ENCODE measurements at regions not wholly inside any gene's neighbourhood (a gene's known extent, or its start where the extent isn't known, plus 50 kb on each side); places are given as distances from the start of the nearest gene placed in this dataset.

- no peaks in the 10 kb centered on the region for H3K36me3 ChIP-seq (ENCODE audit: control insufficient read depth, insufficient read depth, low read length)
- no peaks in the 10 kb centered on the region for H3K27me3 ChIP-seq (ENCODE audit: control insufficient read depth, insufficient read depth, low read length)
- no peak overlapping the region for H3K4me3 ChIP-seq (ENCODE audit: low read depth, low read length)
- no peak for DNase-seq (ENCODE audit: low read depth)
- TF ChIP-seq CTCF (IDR thresholded peaks at IDR 0.05; ENCODE audit: insufficient read depth, low read length, poor library complexity, severe bottlenecking): no peak
Measured at GRCh38 chr3:137078040-137078439, 120.3 kb downstream of the IL20RB start.

GRCh38 chr3:137079571-137079970 lies 121.8 kb downstream of the IL20RB start:
- no peak overlapping the region for H3K4me3 ChIP-seq (ENCODE audit: low read depth, low read length)
- H3K27me3 ChIP-seq (ENCODE audit: control insufficient read depth, insufficient read depth, low read length): no peaks in the 10 kb centered on the region
- no peaks in the 10 kb centered on the region for H3K36me3 ChIP-seq (ENCODE audit: control insufficient read depth, insufficient read depth, low read length)
- no peak for DNase-seq (ENCODE audit: low read depth)
- no peak for TF ChIP-seq CTCF (IDR thresholded peaks at IDR 0.05; ENCODE audit: insufficient read depth, low read length, poor library complexity, severe bottlenecking)

- Histone ChIP-seq H3K4me3 (ENCODE audit: low read depth, low read length) (no peak overlapping the region), H3K36me3 (ENCODE audit: control insufficient read depth, insufficient read depth, low read length) (no peaks in the 10 kb centered on the region), H3K27me3 (ENCODE audit: control insufficient read depth, insufficient read depth, low read length) (no peaks in the 10 kb centered on the region)
- no peak for TF ChIP-seq CTCF (IDR thresholded peaks at IDR 0.05; ENCODE audit: insufficient read depth, low read length, poor library complexity, severe bottlenecking)
- DNase-seq (ENCODE audit: low read depth): no peak
Measured at GRCh38 chr3:137081711-137082110, 123.9 kb downstream of the IL20RB start.

- Histone ChIP-seq H3K27me3 (ENCODE audit: control insufficient read depth, insufficient read depth, low read length) (no peaks in the 10 kb centered on the region), H3K36me3 (ENCODE audit: control insufficient read depth, insufficient read depth, low read length) (no peaks in the 10 kb centered on the region), H3K4me3 (ENCODE audit: low read depth, low read length) (no peak overlapping the region)
- no peak for DNase-seq (ENCODE audit: low read depth)
- TF ChIP-seq CTCF (IDR thresholded peaks at IDR 0.05; ENCODE audit: insufficient read depth, low read length, poor library complexity, severe bottlenecking): no peak
Measured at GRCh38 chr3:137082763-137083162, 125.0 kb downstream of the IL20RB start.

- no peak for TF ChIP-seq CTCF (IDR thresholded peaks at IDR 0.05; ENCODE audit: insufficient read depth, low read length, poor library complexity, severe bottlenecking)
- no peaks in the 10 kb centered on the region for H3K27me3 ChIP-seq (ENCODE audit: control insufficient read depth, insufficient read depth, low read length)
- H3K4me3 ChIP-seq (ENCODE audit: low read depth, low read length): no peak overlapping the region
- no peak for DNase-seq (ENCODE audit: low read depth)
- H3K36me3 ChIP-seq (ENCODE audit: control insufficient read depth, insufficient read depth, low read length): no peaks in the 10 kb centered on the region
Measured at GRCh38 chr3:137083332-137083731, 125.5 kb downstream of the IL20RB start.

GRCh38 chr3:137084586-137084985 lies 126.8 kb downstream of the IL20RB start:
- TF ChIP-seq CTCF (IDR thresholded peaks at IDR 0.05; ENCODE audit: insufficient read depth, low read length, poor library complexity, severe bottlenecking): no peak
- no peak for DNase-seq (ENCODE audit: low read depth)

More at GRCh38 chr3:137084586-137084985, 126.8 kb downstream of the IL20RB start:
- H3K36me3 ChIP-seq (ENCODE audit: control insufficient read depth, insufficient read depth, low read length): no peaks in the 10 kb centered on the region
- no peaks in the 10 kb centered on the region for H3K27me3 ChIP-seq (ENCODE audit: control insufficient read depth, insufficient read depth, low read length)
- no peak overlapping the region for H3K4me3 ChIP-seq (ENCODE audit: low read depth, low read length)
